Thymus (tissue), 11 donors: ENCODE measurements at regions not wholly inside any gene's neighbourhood (a gene's known extent, or its start where the extent isn't known, plus 50 kb on each side); places are given as distances from the start of the nearest gene placed in this dataset.
A peak's percentile ranks its signal among the peaks of the same experiment; 100 is the strongest.

Experiments used
- DNase-seq, 9 donors: peaks; one replicate each; pipeline ENCODE4 v3.0.0-alpha.2; 2013; ENCODE audit warnings: low spot score in 9 of 9, low read depth in 6 of 9, missing footprints in 1 of 9
- H3K27ac ChIP-seq, 2 donors: one replicate each; pipeline ENCODE4 v1.5.1; 2013; ENCODE audit warnings: control low read depth in 1 of 2, low read depth in 1 of 2, low read length in 1 of 2, mild to moderate bottlenecking in 1 of 2, moderate library complexity in 1 of 2
- H3K27me3 ChIP-seq, 2 donors: one replicate each; pipeline ENCODE4 v1.5.1; 2013; ENCODE audit warnings: low read length in 1 of 2; ENCODE audit not compliant: control insufficient read depth in 2 of 2, insufficient read depth in 1 of 2
- H3K36me3 ChIP-seq, 2 donors: one replicate each; pipeline ENCODE4 v1.5.1; 2013; ENCODE audit warnings: low read length in 1 of 2, mild to moderate bottlenecking in 1 of 2, moderate library complexity in 1 of 2; ENCODE audit not compliant: control insufficient read depth in 2 of 2, insufficient read depth in 2 of 2
- H3K4me1 ChIP-seq, 2 donors: one replicate each; pipeline ENCODE4 v1.5.1; 2013; ENCODE audit warnings: low read length in 2 of 2; ENCODE audit not compliant: control insufficient read depth in 2 of 2, insufficient read depth in 2 of 2
- H3K4me3 ChIP-seq, 2 donors: one replicate each; pipeline ENCODE4 v1.5.1; 2013; ENCODE audit warnings: low read length in 2 of 2, control low read depth in 1 of 2, mild to moderate bottlenecking in 1 of 2
- H3K9me3 ChIP-seq, 2 donors: one replicate each; pipeline ENCODE4 v1.5.1; 2013; ENCODE audit warnings: low read length in 1 of 2, mild to moderate bottlenecking in 1 of 2; ENCODE audit not compliant: control insufficient read depth in 2 of 2, insufficient read depth in 1 of 2
- WGBS: extraction: QIAGEN DNeasy Blood & Tissue Kit; methylation state at CpG from one replicate; pipeline ENCODE4 v1.1.7; 2013; 5-methylcytosine and 5-hydroxymethylcytosine counted together
- donor health status: healthy.

DNA sequence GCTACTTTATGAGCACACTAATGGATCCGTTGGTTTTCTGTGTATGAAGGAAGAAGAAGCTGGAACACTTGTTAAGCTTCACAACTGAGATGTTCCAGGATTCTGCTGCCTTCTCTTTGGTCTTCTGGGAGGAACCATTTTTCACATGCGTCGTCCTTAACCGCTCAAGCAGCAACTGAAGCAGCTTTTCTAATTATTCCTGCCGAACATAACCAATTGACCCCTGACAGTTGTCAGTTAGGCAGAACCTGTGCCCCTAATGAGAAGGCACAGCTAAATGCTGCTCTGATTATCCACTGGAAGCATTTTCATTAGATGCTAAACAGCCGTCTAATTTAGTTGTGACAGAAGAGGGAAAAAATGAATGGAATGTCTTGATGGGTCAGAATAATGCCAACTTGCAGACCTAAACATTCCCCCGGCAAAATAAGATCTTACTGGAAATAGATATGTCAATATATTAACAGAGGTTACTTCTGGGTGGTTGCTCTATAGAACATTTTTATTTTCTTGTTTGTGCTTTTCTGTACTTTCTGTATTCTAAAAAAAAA lies 85.0 kb upstream of the SMLR1 start:
- WGBS, result 95% methylated on average over 7 of the region's 7 CpGs
- no peaks in the 10 kb centered on the region for H3K9me3 ChIP-seq
- no peak for DNase-seq
- no peaks in the 10 kb centered on the region for H3K4me1 ChIP-seq
- no peak overlapping the region for H3K4me3 ChIP-seq
- H3K36me3 ChIP-seq, result no peaks in the 10 kb centered on the region
- H3K27me3 ChIP-seq, result no peaks in the 10 kb centered on the region
- H3K27ac ChIP-seq, result no peak overlapping the region

DNA sequence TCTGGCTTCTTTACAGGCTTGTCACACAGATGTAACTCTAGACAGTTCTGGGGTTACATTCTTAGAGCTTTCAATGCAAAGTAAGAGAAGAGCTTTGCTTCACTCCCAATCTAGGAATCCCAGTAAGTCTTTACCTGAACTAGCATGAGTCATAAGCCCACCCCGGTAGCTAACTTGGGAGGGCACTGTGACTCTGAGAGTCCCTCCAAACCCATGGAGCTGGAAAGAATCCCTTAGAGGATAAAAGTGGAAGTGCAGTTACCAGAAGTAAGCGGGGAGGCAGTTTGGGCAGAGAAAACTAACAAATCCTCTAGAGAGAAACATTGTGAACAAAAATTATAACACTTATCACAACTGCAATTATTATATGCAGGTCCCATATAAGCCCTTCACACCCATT lies 84.0 kb upstream of the SMLR1 start:
- H3K4me1 ChIP-seq, result no peaks in the 10 kb centered on the region
- no peak overlapping the region for H3K27ac ChIP-seq
- H3K4me3 ChIP-seq, result no peak overlapping the region
- DNase-seq, result no peak
- 64% methylated on average over 2 of the region's 2 CpGs for WGBS
- H3K36me3 ChIP-seq, result no peaks in the 10 kb centered on the region
- H3K9me3 ChIP-seq, result no peaks in the 10 kb centered on the region
- no peaks in the 10 kb centered on the region for H3K27me3 ChIP-seq

DNA sequence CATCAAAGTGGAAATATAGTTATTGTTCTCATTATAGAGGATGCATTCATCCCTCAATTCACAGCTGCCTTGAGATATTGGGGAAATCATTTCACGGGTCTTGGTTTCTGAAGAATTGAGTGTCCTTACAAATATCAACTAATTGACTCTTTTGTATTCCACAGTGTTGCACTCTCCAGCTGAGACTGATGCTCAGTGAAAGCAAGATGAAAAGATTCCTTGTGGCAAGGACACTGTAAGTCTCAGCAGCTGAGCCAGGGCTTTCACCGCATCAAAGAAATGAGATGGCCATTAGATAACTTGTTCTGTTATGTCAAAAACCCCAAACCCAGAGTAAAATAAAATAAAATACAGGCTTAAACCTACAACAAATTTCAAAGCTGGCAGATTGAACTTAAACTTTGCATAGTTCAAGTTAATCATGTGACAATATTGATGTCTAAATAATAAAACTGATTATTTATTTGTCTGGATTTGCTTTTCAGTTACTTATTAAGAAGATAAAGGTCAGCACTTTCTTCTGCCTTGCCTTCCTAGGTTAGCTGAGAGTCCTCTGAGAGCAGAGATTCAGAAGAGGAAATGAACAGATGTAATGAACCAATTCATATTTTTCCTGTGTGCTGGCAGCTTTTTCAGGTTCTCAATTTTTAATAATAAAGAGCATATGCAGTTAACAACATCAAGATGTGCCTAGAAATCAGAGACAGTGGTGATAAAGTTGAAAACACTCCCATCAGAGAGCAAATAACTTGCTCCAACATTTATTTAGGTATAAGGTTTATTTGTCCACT lies 82.4 kb upstream of the SMLR1 start:
- Histone ChIP-seq H3K27me3 (no peaks in the 10 kb centered on the region), H3K4me1 (no peaks in the 10 kb centered on the region), H3K36me3 (no peaks in the 10 kb centered on the region), H3K27ac (no peak overlapping the region), H3K4me3 (no peak overlapping the region), H3K9me3 (peaks cover 2 to 11% of the 10 kb centered on the region in 2 donors)
- DNase-seq, result peak in 1 of 9 donors; percentile 10
- WGBS, result 97% methylated on average over 2 of the region's 2 CpGs

DNA sequence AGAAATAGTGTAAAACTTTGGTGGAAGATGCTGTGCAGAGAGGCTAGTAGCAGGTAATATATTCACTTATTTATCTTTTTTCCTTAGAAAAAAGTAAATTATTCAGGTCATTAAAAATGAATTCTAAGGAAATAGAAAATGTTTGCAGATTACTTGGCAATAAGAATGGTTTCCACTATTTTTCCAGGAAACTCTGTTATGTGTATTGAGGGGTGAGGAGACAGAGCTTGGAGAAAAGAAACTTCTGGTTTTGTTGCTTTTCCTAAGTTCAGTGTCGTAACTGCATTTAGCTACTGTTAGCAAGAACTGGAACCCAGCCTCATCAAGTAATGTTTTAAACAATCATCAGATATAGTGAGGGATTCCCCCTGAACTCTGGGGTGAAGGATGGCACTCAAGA lies 79.2 kb upstream of the SMLR1 start:
- H3K36me3 ChIP-seq, result no peaks in the 10 kb centered on the region
- WGBS, result 97% methylated on average over 1 of the region's 1 CpG
- H3K4me1 ChIP-seq, result no peaks in the 10 kb centered on the region
- peaks cover 2 to 14% of the 10 kb centered on the region in 2 donors for H3K9me3 ChIP-seq
- no peak for DNase-seq
- H3K4me3 ChIP-seq, result no peak overlapping the region
- H3K27ac ChIP-seq, result no peak overlapping the region
- H3K27me3 ChIP-seq, result no peaks in the 10 kb centered on the region

DNA sequence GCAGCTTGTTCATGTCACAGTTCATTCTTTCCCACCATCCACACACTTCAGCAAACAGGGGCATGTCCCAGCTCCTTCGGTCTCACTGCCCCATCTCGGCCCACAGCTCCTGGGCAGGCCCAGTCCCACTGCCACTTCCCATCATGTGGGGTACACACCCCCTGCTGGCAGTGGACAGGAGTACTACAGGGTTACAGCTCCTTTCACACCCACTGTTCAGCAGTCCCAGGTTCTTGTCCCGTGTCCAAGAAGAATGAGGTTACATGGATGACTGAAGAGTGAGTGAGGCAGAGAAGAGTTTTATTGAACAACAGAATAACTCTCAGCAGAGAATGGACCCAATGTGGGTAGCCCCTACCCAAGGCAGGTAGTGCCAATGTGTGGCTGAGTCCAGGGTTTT lies 77.8 kb upstream of the SMLR1 start:
- Histone ChIP-seq H3K27me3 (no peaks in the 10 kb centered on the region), H3K4me3 (no peak overlapping the region), H3K36me3 (no peaks in the 10 kb centered on the region), H3K4me1 (no peaks in the 10 kb centered on the region), H3K9me3 (peaks cover 2 to 14% of the 10 kb centered on the region in 2 donors), H3K27ac (no peak overlapping the region)
- 97% methylated on average over 3 of the region's 3 CpGs for WGBS
- DNase-seq, result no peak

DNA sequence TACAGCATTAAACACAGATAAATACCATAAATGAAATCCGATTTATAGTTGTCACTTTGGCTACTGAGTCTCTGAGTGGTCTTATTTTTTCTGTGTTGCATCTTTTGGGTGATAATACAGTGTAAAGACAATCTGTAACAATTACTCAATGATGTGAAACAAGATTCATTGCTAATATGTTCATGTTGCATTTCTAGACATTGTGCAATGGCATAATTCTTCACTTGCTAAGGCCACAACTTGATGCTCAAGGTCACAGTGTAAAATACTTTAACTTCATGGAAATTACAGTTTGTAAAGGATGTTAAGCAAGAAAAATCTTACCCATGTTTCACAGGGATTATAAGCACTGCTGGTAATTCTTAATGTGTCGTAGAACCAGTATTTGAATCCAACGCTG lies 74.9 kb upstream of the SMLR1 start:
- peaks cover 2 to 14% of the 10 kb centered on the region in 2 donors for H3K9me3 ChIP-seq
- no peak overlapping the region for H3K27ac ChIP-seq
- WGBS, result 97% methylated on average over 3 of the region's 3 CpGs
- H3K36me3 ChIP-seq, result no peaks in the 10 kb centered on the region
- H3K27me3 ChIP-seq, result no peaks in the 10 kb centered on the region
- H3K4me1 ChIP-seq, result no peaks in the 10 kb centered on the region
- no peak overlapping the region for H3K4me3 ChIP-seq
- DNase-seq, result no peak

DNA sequence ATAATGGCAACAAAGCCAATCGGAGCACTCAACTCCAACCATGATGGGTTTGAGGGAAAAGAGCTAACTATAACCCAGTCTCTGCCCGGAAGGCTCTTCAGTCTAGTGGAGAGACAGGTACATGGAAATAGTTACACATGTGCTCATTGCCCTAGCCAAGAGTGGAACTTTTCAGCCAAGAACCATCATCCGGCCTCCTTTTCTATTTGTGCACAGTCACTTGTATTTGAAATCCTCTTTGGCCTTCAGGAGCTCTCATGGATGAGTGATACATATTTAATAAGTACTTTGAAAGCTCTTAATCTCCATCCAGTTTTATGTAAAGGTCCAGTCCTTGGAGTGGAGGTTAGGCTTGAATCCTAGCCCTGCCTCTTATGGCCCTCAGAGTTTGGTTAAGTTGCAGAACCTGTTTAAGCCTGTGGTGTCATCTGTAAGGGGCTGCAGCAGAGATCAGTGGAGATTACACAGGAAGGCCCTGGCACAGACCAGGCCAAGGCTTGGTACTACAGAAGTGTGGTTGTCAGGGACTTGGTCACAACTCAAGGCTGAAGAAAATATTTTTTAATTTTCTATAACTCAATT lies 72.3 kb upstream of the SMLR1 start:
- H3K27ac ChIP-seq, result no peak overlapping the region
- H3K9me3 ChIP-seq, result peaks cover 0 to 3% of the 10 kb centered on the region in 2 donors
- no peaks in the 10 kb centered on the region for H3K36me3 ChIP-seq
- H3K27me3 ChIP-seq, result no peaks in the 10 kb centered on the region
- DNase-seq, result no peak
- no peak overlapping the region for H3K4me3 ChIP-seq
- no peaks in the 10 kb centered on the region for H3K4me1 ChIP-seq
- 98% methylated on average over 3 of the region's 3 CpGs for WGBS

DNA sequence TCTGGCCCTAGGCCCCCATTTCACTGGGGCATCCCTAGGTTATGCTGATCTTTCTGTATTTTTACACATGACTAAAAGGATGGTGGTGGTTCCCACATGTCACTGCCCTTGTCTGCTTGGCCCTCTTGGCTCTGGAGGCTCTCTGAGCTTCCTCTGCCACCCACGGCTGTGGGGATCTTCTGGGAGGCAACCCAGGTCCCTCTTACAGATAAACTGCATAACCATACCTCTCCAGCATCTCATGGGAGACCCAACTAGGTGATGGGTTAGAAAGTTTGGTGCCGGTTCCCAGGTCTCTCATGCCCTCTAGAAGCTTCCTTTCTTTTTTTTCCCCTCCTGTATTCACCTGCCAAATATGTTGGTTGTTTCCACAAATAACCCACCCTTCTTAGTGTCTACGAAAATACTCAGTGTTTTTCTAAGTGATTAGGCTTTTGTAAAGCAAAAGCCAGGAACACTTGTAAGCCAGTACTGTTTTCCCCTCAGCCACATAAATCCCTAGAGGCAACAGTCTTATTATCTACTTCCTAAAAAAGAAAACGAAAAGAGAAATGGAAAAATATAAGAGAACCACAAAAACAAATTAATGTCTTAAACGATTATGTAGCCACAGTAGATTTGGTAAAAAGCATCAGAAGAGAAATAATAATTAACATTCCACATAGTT lies 71.7 kb upstream of the SMLR1 start:
- whole genome bisulfite sequencing, result 90% methylated on average over 5 of the region's 5 CpGs
- DNase-seq, result no peak
- Histone ChIP-seq H3K4me3 (no peak overlapping the region), H3K27ac (no peak overlapping the region), H3K36me3 (no peaks in the 10 kb centered on the region), H3K4me1 (no peaks in the 10 kb centered on the region), H3K9me3 (peaks cover 0 to 3% of the 10 kb centered on the region in 2 donors), H3K27me3 (no peaks in the 10 kb centered on the region)

DNA sequence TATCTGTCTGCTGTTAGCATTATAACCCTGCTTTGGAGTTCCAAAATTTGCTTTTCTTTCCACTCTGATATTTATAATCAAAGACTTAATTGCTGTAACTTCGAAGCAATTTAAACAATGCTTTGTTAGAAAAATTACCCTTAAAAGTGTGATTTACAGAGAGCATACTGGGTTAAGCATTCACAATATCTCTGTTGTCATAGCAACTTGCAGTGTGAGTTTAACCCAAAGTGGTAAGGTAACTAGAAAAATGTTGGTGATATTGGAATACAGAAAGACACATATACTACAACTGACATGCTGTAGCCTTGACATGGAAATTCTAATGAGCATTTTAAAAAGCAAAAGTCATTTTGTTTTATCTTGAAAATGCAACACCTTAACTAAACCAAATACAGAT lies 70.4 kb upstream of the SMLR1 start:
- no peak for DNase-seq
- WGBS, result 96% methylated on average over 1 of the region's 1 CpG
- no peaks in the 10 kb centered on the region for H3K4me1 ChIP-seq
- H3K27ac ChIP-seq, result no peak overlapping the region
- no peaks in the 10 kb centered on the region for H3K36me3 ChIP-seq
- no peak overlapping the region for H3K4me3 ChIP-seq
- no peaks in the 10 kb centered on the region for H3K27me3 ChIP-seq
- no peaks in the 10 kb centered on the region for H3K9me3 ChIP-seq
